ENCODE measurements at regions not wholly inside any gene's neighbourhood (a gene's known extent, or its start where the extent isn't known, plus 50 kb on each side); places are given as distances from the start of the nearest gene placed in this dataset.

DNA sequence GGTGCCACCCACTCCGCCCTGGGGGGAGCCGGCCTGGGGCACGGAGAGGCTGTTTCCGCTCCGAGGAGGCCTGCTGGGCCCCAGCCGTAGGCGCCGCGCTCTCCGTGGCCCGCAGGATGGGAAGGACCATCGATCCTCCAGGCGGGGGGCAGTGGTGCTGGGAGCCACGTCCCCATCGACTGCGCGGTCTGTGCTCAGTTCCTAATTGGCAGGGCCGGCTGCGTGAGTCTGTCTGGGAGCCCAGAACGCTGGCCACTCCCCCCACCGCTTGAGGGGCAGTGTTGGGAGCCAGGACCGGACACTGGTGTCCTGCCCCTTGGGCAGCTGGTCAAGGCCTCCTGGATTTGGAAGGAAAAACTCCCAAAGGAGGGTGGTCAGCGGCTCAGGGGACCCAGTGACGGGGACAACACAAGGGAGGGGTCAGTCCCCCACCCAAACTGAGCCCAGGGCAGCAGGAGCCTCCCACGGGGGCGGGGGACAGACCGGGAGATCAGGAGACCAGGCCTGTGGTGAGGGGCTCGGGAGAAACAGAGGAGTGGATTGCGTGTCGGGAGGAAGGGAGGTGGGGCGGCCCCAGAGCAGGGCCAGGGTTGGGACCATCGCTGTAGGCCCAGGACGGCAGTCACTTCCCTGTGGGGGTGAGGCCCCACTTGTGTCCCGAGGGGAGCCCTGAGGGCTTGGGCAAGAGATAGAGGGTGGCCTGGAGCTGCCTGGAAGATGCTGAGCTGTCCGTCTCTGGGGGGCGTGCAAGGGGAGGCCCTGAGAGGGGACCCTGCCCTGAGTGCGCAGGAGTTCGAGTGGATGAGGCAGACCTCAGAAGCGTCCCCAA is 89.0 kb downstream of the UNCX start:
- no peak for DNase-seq (ENCODE audit: low spot score)

DNA sequence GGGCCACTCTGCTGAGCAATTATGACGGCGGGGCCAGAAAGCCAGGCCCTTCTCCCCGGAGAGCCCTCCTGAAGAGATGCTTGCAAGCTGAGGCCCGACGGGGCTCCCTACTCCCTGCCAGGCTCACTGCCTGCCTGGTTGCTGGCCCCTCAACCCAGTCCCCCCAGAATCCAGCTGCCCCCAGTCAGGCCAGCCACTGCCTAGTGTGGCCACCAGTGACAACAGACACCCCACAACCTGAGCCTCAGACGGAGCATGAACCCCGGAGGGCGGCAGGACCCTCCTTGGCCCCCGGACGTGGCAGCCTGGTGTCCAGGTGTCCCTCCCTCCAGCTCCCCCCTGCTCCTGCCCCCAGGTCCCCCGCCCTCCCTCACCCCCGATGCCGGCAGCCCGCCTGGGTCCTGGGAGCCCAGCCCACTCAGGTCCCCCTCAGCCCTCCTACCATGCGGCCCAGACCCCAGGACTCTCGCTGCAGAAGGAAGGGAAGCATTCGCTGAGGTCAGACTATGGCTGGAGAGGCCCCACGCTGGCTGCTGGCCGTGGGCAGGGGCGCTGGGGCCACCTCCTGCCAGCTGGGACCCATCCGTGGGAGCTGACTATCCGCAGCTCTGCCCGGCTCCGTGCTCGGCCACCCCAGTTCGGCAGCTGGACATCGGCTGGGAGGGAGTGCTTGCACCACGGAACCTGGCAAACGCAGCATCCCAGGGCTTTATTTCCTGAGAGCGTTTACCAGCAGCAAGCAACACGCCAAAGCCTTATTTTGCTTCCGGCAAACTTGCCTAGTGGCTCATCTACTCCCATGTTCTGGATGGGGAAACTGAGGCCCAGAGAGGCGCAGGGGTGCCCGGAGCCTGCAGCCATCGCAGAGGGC is 89.8 kb downstream of the UNCX start:
- DNase-seq (ENCODE audit: low spot score): no peak

DNA sequence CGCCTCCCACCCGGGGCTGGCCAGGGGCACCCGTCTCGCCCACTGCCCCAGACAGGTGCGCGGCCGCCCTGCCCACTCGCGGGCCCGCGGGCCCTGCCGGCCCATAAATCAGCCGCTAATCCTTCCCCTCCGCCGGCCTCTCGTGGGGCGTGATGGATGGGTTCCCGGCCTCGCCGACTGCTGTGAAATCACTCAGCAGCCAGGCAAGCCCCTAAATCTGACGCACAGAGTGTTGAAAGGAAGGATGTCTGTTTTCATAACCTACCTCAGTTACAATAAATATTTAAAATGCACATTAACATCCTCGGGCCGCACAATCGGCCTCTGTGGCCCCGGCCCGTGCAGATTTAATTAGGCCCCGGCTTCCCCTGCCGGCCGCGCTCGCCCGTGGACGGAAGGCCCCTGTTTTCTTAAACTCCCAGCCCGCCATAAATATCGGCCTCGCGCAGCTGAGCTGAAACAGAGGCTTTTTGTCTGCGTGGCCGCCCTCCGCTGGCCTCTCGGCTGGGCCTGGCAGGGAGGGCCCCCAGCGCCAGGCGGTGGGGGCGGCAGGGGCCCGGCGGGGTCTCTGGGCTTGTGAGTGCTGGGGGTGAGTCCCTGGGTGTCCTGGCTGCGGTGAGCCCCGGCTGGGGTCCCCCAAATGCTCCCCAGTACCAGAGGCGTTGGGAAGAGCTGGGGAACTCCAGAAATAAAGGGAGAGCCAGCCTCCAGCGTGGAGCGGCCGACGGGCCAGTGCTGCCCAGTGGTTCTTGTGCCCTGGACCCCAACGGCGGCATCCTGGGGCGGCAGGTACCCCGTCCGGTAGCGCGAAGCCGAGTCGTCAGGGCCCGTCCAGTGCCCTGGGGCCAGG is 90.7 kb downstream of the UNCX start:
- no peak for DNase-seq (ENCODE audit: low spot score)

DNA sequence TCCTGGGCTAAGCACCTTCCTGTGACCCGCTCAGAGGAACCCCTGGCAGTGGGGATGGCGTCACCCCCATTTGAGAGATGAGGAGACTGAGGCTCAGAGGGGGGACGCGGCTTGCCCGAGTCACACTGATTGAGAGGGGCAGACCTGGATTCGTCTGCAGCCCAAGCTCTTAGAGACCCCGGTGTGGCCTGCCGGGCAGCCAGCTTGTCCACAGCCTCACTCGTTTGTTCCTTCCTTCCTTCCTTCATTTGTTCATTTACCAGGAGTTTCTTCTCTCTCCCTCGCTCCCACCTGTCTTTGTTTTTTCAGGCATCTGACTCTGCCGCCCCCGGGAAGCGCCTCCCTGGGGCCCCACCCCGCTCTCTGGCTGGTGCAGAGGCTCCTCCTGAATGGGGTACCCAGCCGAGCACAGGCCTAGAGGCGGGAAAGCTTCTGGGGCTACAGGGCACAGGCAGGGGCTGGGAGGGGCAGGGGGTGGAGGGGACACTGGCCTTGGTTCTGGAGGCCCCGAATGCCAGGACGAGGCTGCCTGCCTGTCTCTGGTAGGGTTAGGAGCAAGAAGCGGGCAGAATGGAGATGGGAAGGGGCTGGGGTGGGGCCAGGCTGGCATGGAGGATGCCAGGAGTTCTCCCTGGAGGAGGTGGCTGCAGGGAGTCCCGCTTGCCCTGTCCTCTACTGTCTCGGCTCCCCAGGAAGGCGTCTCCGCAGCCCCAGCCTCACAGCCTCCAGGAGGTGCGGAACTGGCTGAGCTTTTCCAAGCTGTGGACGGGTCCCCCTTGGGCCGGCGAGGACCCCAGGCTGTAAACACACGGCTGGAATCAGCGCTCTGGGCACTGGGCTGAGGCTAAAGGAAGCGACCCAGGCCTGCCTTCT is 91.6 kb downstream of the UNCX start:
- no peak for DNase-seq (ENCODE audit: low spot score)

DNA sequence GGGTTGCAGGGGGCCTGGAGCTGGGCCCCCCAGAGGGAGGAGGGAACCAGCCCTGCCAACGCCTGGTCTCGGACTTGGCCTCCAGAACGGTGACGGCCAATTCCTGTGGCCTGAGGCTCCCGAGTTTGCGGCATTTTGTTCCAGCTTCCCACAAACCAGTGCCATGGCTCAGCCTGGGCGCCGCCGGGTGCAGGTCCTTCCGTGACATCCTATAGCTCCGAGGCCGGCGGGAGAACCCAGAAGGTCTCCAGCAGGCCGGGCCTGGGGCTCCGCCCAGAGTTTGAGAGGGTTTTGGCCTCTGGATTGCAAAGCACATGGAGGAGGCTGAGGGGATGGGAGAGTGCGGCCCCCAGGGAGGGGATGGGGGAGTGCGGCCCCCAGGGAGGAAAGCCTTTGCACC is 92.6 kb downstream of the UNCX start:
- DNase-seq (ENCODE audit: low spot score): no peak

DNA sequence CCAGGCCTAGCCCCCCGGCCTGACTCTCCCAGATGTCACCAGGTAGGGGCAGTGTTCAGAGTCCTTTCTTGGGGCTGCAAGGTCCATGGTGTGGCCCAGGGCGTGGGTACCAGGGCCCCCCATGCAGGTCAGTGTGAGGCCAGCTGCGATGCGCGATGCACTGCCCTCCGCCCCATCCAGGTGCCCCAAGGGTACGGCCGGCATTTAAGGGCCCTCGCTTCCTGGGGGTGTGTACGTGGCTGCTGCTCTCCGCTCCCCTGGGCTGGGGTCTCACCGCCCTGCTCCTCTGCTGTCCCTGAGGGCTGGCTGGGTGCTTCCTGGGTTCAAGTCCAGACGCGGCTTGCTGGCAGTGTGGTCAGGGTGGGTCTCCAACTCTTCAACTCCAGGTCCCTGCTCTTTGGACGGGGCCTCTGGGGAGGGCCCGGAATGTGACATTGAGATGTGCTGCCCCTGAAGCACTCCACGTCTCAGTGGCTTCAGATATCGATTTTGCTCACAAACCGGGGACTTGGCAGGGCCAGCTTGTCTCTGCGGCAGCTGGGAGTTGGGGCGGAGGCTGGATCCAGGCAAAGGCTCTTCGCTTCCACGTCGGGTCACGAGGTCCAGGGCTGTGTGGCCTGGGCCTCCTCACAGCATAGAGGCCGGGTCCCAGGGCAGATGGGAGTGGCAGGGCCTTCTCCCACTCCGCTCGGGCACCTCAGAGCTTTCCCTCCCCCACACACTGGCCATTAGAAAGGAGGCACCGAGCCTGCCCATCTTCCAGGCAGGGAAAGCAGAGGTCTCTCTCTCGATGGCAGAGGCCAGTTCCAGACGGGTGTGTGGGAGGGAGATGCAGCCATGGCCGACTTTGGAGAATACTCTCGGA is 93.2 kb downstream of the UNCX start:
- DNase-seq (ENCODE audit: low spot score): no peak

DNA sequence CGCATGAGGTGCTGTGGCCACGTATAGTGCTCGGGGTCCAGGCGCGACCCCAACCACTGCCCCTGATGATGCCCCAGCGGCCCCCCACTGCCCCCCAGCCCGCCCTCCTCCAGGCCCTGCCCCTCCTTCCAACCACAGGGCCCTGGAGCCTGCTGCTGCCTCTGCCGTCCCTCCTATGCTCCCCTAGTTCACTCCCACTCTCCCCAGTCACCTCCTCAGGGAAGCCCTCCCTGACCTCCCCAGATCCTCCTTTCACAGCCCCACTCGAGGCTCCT is 93.8 kb downstream of the UNCX start:
- no peak for DNase-seq (ENCODE audit: low spot score)

DNA sequence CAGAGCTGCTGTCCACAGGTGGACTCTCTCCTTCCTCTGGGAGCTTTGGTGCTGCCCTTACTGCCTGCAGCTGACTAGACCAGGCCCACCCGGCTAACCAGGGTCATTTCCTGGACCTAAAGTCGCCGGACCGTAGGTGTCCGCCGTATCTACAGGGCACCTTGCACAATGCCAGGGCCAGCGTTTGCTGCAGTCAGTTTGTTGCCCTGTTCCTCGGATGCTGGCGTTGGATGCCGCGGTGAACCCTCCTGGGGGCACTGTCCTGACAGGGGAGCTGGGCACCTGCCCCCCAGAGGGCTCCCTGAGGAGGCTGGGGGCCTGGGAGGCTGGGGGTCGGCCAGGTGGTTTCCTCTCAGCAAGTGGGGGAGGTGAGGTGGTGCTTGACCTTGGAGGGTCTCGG is 96.6 kb downstream of the UNCX start:
- DNase-seq (ENCODE audit: low spot score): no peak

DNA sequence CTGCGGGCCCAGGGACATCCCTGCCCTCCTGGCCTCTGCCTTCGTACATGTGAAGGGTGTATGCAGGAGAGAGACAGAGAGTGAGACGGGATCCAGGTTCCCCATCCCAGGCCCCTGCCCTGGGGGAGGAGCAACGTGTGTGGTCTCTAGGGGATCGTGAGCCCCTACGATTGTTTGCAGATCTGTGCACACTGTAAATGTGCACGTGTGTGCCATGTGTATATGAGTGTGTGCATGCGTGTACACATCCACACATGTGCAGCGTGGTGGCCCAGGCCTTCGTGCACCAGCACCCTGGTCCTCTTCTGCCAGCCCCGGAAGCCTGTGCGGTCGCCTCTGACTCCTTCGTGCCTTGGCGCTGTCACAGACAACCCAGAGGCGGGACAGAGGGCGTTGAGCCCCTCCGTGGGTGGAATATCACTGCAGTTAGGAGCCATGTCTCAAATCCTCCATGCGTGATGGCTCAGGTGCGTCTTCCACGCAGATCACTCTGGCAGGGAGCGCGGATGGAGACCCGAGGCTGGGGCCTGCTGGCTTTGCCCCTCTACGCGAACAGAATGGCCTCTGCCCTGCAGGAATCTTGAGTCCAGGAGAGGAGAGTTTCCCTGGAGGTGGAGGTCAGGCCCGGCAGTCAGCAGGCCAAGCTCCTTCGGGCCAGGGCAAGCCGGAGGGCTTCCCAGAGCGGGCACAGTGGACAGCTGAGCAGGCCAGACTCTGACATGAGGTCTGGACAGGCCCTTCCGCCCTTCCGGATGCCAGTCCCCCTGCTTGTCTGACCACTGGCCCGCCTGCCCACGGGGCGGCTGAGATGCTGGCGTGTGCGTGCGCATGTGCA is 97.5 kb downstream of the UNCX start:
- DNase-seq (ENCODE audit: low spot score): no peak

DNA sequence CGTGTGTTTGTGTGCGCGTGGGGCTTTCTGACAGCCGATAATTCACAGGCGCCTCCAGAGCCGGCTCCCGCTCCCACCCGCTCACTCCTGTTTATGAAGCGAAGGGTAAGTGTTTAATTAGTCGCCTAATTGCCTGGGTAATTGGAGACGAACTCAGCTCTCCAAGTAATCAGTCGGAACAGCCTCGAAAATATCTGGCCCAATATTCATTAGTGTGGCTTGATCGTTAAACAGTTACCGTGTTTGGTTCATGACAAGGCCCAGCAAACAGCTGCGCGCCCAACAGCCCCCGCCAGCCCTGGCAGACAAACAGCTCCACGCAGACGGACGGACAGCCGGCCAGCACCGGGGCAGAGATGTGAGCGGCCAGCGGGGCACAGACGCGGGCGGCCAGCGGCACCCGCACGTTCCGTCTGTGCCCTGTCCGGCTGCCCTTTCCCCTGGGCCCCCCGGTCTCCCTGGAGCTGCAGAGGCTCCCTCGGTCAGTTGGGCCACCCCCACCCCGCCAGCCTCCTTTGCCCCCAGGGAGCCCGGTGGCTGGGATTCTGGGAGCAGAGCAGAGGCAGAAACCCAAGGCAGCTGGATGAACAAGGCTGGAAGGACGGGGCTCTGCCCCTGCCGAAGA is 98.2 kb downstream of the UNCX start:
- no peak for DNase-seq (ENCODE audit: low spot score)

DNA sequence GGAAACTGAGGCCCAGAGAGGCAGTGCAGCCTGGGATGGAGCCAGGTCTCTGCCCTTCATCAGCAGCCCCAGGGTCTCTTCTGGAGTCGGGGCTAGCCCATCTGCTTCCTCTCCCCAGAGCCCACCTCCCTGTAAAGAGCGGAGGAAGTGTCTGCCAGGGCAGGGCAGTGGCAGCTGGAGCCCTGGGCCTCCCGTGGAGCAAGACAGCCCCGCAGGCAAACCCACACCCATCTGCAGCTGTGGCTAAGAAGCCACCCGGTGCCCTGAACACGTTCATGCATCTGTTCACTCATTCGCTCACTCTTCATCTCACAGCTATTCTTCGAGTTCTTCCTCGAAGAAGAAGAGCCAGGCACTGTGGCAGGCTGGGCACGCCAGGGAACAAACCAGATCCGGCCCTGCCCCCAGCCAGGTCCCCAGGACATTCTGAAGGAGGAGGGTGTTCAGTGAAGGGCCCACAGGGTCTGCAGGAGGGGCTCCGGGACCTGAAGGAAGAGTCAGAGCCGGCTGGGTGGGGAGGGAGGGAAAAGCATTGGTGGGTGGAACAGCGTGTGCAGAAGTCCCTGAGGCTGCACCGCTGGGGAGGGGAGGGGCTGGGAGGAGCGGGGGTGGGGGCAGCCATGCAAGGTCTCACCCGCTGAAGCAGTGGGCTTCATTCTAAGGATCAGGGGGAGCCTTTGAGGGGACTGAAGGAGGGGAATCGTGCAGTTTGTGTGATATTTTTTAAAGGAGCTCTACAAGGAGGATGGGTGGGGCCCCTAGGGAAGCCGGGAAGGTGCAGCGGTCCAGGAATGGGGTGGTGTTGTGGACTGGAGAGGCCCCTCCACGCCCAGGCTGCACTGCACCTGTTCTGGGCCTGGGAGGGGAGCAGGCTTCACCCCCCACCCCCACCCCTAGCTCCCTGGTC is 99.1 kb downstream of the UNCX start:
- no peak for DNase-seq (ENCODE audit: low spot score)

DNA sequence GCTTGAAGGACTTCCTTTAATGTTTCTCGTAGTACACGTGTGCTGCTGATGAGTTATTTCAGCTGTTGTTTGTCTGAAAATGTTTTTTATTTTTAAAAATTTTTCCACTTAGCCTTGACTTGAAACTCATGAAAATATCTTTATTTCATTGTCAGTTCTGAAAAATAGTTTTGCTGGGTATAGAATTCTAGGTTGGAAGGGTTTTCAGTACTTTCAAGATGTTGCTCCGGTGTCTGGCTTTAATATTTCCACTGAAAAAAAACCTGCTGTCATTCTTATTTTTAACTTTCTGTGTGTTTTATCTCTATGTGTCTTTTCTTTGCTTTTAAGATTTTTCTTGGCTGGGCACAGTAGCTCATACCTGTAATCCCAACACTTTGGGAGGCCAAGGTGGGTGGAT is 103.8 kb downstream of the UNCX start:
- DNase-seq (ENCODE audit: low spot score): no peak

DNA sequence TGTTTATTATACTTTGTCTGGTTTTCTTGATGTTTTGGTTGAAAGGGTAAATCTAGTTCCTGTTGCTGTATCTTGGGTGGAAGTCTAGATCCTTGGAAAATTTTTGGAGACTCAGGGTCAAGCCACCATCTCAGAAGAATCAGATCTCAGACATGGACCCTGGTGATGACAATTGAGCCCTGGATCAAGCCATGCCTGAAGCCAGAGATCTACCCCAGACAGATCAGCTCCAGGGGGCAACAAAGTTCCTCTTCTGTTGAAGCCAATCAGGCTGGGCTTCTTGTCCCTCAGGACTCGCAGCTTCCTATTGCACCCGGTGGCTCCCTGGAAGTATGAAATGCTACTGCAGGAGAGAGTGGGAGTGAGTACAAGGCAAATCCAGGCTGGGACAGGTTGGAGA is 106.9 kb downstream of the UNCX start:
- no peak for DNase-seq (ENCODE audit: low spot score)

DNA sequence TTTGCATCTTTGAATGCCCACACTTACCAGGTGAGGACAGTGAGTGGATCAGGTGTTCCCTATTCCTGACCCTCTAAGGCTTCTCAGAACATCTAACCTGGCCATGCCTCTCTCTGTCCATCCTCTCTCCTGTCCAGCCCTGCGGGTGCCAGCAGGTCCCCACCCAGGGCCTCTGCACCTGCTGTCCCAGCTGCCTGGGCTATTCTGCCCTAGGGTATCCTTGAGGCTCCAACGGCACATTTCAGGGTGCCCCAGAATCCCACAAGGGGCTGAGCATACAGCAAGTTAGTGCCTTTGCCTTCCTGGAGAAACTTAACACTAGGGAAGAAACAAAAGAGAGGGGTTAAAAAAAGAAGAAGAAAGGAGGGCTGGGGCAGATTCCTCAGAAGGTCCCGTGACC is 107.4 kb downstream of the UNCX start:
- DNase-seq (ENCODE audit: low spot score): no peak

DNA sequence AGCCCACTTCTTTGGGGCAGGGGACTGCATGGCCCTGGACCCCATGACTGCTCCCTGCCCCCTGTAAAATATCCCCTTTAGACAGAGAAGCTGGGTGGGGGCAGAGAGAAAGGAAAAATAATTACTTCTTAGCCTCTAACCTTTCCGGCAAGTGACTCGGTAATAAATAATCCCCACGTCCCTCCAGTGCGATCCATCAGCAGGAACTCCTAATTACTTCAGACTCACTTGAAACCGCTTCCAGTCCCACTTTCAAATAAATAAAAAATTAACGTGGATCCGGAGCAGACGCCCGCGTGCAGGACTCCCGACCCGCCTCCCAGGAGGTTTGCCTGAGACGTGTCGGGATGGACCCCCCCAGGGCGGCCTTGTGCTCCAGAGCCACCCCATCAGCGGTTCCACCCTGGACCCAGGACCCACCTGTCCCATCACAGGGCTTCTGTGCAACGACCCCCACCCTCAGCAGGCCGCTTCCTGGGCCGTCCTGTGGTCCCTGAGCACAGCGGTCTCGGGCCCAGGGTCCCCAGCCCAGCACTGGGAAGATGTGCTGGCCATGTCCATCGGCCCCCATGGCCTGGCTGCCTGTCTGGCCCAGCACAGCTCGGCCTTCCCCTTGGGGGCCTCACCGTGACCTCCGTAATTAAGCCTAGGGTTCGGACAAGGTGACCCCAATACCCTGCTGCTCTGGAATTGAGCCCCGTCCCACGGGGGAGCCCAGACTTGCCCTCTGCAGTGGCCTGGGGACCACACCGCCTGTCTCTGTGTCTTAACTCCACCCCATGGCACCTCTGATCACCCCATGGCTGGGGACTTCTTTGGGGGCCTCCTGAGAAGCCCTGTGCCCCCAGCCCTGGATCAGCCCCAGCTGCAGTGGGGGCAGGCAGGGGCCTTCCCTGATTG is 108.0 kb downstream of the UNCX start:
- no peak for DNase-seq (ENCODE audit: low spot score)

DNA sequence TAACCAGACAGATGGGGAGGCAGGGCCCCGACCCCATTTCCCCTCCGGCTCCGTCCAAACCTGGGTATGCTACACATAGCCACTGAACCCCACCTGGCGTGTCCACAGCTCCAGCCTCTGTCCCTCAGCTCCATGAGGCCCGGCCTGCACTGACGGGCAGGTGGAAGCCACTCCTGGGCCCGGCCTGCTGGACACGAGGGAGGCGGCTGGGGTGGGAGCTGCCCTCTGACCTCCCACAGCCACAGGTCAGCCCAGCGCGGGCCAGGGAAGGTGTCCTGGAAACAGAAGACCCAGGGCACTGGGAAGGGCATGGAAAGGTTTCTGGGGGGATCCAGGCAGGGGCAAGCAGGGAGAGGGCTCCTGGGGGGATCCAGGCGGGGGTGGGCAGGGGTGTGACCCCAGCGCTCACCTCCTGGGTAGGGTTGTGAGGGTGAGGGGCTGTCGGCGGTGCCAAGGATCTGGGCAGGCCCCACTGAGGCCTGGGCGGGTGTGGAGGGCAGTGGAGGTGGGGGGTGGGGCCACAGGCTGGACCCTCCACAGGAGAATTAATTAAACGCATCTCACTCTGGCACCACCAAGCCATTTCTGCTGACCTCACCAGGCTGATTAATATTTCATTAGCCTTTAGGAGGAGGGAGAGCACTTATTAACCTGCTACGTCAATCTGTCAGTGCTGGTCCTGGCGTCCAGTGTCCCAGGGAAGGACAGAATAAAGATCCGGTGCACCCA is 108.9 kb downstream of the UNCX start:
- DNase-seq (ENCODE audit: low spot score): no peak
